HG03520 (cell line): ENCODE measurements at regions not wholly inside any gene's neighbourhood (a gene's known extent, or its start where the extent isn't known, plus 50 kb on each side); places are given as distances from the start of the nearest gene placed in this dataset.

Source experiments
- ATAC-seq: cut with Tn5 transposase; IDR thresholded peaks from one replicate; pipeline ENCODE4 v1.9.1; 2021; ENCODE audit warnings: mild to moderate bottlenecking, moderate library complexity; ENCODE audit not compliant: unreplicated experiment

GRCh38 chr6:160895562-160895961 is 96.0 kb upstream of the MAP3K4 start:
- ATAC-seq: no peak

GRCh38 chr6:160899671-160900430 is 91.7 kb upstream of the MAP3K4 start:
- ATAC-seq: no peak

- ATAC-seq: no peak
Observed at GRCh38 chr6:160911949-160912348, 79.6 kb upstream of the MAP3K4 start.

- ATAC-seq: no peak
Observed at GRCh38 chr6:160912411-160912810, 79.2 kb upstream of the MAP3K4 start.

GRCh38 chr6:160917572-160917971 is 74.0 kb upstream of the MAP3K4 start:
- no peak for ATAC-seq

GRCh38 chr6:160919723-160920440 is 71.7 kb upstream of the MAP3K4 start:
- ATAC-seq: no peak

GRCh38 chr6:160921095-160921494 is 70.5 kb upstream of the MAP3K4 start:
- ATAC-seq: no peak

GRCh38 chr6:160926281-160927276 is 65.0 kb upstream of the MAP3K4 start:
- ATAC-seq: no peak

- ATAC-seq: no peak
Observed at GRCh38 chr6:160927416-160927815, 64.2 kb upstream of the MAP3K4 start.

- no peak for ATAC-seq
Observed at GRCh38 chr6:160929361-160929760, 62.2 kb upstream of the MAP3K4 start.

GRCh38 chr6:160929831-160930230 is 61.7 kb upstream of the MAP3K4 start:
- ATAC-seq: no peak

- peak; percentile 77 for ATAC-seq
Observed at GRCh38 chr6:160930547-160931377, 60.8 kb upstream of the MAP3K4 start.

GRCh38 chr6:160931378-160932310 is 59.9 kb upstream of the MAP3K4 start:
- ATAC-seq: no peak

GRCh38 chr6:160933256-160933655 is 58.3 kb upstream of the MAP3K4 start:
- ATAC-seq: no peak

- no peak for ATAC-seq
Observed at GRCh38 chr6:160934157-160934556, 57.4 kb upstream of the MAP3K4 start.

- no peak for ATAC-seq
Observed at GRCh38 chr6:160940197-160940596, 51.4 kb upstream of the MAP3K4 start.
